Activated CD8-positive, alpha-beta memory T cell treated with anti-CD3 and anti-CD28 coated beads, Interleukin-2, amount 10 ng/mL, durations not matched to agents 7 days and 5 days (primary cell): ENCODE measurements at regions not wholly inside any gene's neighbourhood (a gene's known extent, or its start where the extent isn't known, plus 50 kb on each side); places are given as distances from the start of the nearest gene placed in this dataset.

Experiments used
- ATAC-seq: fragments of 150-1000 bp; cut with Tn5 transposase; one replicate; pipeline ENCODE4 v1.10.0; 2021; ENCODE audit warnings: moderate library complexity
- CTCF ChIA-PET: fragments of 350-600 bp; sonication (Branson Sonifier 250); formaldehyde crosslinking; loops from one replicate; lab custom pipeline; 2021; ENCODE audit warnings: antibody characterized with exemption; lab: Charles Lee
- DNase-seq: peaks from one replicate; pipeline ENCODE4 v3.0.0-alpha.2; 2020
- H3K27ac Mint-ChIP-seq: one replicate; pipeline ENCODE4 v1.8.0; 2021; ENCODE audit warnings: mild to moderate bottlenecking, mixed read lengths
- H3K27me3 Mint-ChIP-seq: one replicate; pipeline ENCODE4 v1.8.0; 2021; ENCODE audit warnings: mixed read lengths
- H3K36me3 Mint-ChIP-seq: one replicate; pipeline ENCODE4 v1.8.0; 2021; ENCODE audit warnings: mild to moderate bottlenecking, mixed read lengths
- H3K4me1 Mint-ChIP-seq: one replicate; pipeline ENCODE4 v1.8.0; 2021; ENCODE audit warnings: mixed read lengths
- H3K4me3 Mint-ChIP-seq: one replicate; pipeline ENCODE4 v1.8.0; 2021; ENCODE audit warnings: mild to moderate bottlenecking, moderate library complexity, mixed read lengths
- H3K9me3 Mint-ChIP-seq: one replicate; pipeline ENCODE4 v1.8.0; 2022; ENCODE audit warnings: low read depth, mixed read lengths

DNA sequence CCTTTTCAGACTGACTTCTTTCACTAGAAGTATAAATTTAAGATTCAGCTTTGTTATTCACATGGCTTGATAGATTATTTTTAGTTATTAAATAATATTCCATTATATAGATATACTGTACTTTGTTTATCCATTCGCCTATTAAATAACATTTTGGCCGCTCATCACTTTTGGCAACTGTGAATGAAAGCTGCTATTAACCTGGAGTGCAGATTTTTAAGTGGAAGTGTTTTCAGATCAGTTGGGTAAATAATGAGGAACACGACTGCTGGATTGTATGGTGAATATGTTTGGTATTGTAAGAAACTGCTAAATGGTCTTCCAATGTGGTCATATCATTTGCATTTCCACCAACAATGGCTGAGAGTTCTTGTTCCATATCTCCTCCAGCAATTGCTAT, 97.6 kb upstream of the ZNF804B start:
- CTCF ChIA-PET, result no interaction called here
- Mint-ChIP-seq H3K4me1 (no peaks in the 10 kb centered on the region), H3K27ac (no peak overlapping the region), H3K9me3 (no peaks in the 10 kb centered on the region), H3K27me3 (no peaks in the 10 kb centered on the region), H3K36me3 (no peaks in the 10 kb centered on the region), H3K4me3 (no peak overlapping the region)
- DNase-seq (no peak), ATAC-seq (no peak)

DNA sequence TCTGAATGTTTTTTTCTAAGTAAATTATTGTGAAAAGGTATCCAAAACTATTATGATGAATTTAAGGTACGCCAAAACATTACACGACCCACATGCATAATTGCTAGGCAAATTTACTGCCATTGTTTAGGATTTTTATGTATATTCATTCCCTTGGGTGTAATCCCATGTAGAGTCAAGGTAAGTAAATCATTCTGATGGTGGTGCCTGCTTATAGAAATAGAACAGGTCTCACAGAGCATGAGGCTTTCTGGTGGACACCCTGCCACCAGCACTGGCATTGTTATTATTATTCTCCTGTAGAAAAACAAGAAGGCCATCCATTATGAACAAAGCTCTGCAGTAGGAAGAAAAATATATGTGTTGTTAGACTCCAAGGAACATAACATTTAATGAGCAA, 111.7 kb upstream of the ZNF804B start:
- Mint-ChIP-seq H3K4me3 (no peak overlapping the region), H3K27me3 (no peaks in the 10 kb centered on the region), H3K36me3 (no peaks in the 10 kb centered on the region), H3K27ac (no peak overlapping the region), H3K9me3 (peaks cover 1% of the 10 kb centered on the region), H3K4me1 (no peaks in the 10 kb centered on the region)
- DNase-seq, result no peak
- CTCF ChIA-PET, result no interaction called here
- no peak for ATAC-seq

DNA sequence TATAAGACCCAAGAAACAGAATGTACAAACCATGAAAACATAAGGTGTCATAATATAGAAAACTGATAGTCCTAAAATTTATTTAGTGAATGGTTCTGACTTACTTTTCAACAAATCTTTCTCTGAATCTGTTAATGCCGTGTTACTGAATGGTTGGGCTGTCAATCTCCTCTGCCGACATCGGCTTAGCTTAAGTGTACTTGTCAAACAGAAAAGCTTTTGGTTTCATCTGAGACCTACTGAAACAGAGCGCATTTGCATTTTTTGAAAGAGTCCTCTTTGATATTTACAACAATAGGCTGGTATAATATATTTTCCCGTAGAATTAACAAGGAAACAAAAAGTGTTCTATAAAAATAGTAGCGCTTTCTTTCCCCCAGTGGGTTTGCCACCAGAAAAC, 120.9 kb upstream of the ZNF804B start:
- no peak overlapping the region for H3K27ac Mint-ChIP-seq
- CTCF ChIA-PET, result no interaction called here
- no peaks in the 10 kb centered on the region for H3K9me3 Mint-ChIP-seq
- ATAC-seq (no peak), DNase-seq (no peak)
- no peak overlapping the region for H3K4me3 Mint-ChIP-seq
- H3K4me1 Mint-ChIP-seq, result no peaks in the 10 kb centered on the region
- H3K27me3 Mint-ChIP-seq, result no peaks in the 10 kb centered on the region
- H3K36me3 Mint-ChIP-seq, result no peaks in the 10 kb centered on the region

DNA sequence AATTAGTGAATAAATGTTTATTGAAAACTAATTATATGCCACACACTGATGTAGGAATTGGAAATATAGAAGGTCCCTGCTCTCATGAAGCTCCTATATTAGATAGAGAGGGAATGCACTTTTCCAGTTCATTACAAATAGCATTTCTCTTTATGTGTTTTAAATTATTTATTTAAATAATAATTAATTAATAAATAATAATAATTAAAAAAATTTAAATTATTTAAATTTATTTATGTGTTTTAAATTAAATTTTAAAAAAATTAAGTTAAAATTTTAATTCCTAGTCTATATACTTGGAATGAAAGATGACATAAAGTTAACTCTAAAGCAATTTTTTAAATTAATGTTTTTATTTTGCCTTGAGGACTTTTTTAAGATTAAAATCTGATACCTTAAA, 121.7 kb upstream of the ZNF804B start:
- ATAC-seq (no peak), DNase-seq (no peak)
- no peak overlapping the region for H3K4me3 Mint-ChIP-seq
- no peaks in the 10 kb centered on the region for H3K27me3 Mint-ChIP-seq
- H3K36me3 Mint-ChIP-seq, result no peaks in the 10 kb centered on the region
- H3K9me3 Mint-ChIP-seq, result no peaks in the 10 kb centered on the region
- no peaks in the 10 kb centered on the region for H3K4me1 Mint-ChIP-seq
- H3K27ac Mint-ChIP-seq, result no peak overlapping the region
- CTCF ChIA-PET, result no interaction called here

DNA sequence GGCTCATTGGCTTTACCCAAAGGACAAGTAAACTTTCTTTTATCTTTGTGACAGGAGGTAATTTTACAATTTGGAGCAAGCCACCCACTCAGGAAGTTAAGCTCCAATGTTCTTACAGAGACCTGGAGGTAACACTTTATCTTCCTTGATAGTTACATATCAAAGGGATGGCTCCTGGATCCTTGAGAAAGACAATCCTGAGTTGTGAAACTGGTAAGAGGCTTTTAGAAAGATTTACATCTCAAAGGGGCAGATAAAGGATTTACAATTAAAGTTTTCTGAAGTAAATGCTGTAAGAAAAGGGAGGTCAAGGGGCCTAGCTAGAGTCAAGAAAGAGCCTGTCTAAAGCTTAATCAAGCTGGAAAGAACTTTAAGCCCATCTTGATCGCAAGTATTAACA, 124.4 kb upstream of the ZNF804B start:
- CTCF ChIA-PET, result no interaction called here
- Mint-ChIP-seq H3K4me3 (no peak overlapping the region), H3K9me3 (no peaks in the 10 kb centered on the region), H3K27me3 (no peaks in the 10 kb centered on the region), H3K4me1 (no peaks in the 10 kb centered on the region), H3K27ac (no peak overlapping the region), H3K36me3 (no peaks in the 10 kb centered on the region)
- DNase-seq, result no peak
- ATAC-seq, result no peak

DNA sequence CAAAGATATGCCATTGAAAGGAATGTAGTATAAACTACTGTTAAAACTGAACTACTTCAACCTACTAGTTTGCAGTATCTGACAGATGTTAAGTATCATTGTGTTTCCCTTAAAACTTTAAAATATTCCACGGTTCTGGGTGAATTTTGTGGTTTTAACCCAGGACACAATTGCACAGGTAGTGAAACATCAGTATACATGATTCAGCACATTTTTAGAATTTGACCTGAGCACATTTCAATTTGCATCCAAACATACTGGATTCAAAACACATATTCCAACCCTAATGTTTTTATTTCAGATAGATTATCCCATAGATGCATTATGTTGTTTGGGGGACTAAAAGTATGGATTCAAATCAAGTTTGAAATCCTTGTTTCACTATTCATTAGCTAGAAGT, 129.9 kb upstream of the ZNF804B start:
- H3K4me3 Mint-ChIP-seq, result no peak overlapping the region
- H3K27me3 Mint-ChIP-seq, result no peaks in the 10 kb centered on the region
- H3K36me3 Mint-ChIP-seq, result no peaks in the 10 kb centered on the region
- no peak overlapping the region for H3K27ac Mint-ChIP-seq
- ATAC-seq (no peak), DNase-seq (no peak)
- H3K9me3 Mint-ChIP-seq, result no peaks in the 10 kb centered on the region
- CTCF ChIA-PET, result no interaction called here
- H3K4me1 Mint-ChIP-seq, result no peaks in the 10 kb centered on the region

DNA sequence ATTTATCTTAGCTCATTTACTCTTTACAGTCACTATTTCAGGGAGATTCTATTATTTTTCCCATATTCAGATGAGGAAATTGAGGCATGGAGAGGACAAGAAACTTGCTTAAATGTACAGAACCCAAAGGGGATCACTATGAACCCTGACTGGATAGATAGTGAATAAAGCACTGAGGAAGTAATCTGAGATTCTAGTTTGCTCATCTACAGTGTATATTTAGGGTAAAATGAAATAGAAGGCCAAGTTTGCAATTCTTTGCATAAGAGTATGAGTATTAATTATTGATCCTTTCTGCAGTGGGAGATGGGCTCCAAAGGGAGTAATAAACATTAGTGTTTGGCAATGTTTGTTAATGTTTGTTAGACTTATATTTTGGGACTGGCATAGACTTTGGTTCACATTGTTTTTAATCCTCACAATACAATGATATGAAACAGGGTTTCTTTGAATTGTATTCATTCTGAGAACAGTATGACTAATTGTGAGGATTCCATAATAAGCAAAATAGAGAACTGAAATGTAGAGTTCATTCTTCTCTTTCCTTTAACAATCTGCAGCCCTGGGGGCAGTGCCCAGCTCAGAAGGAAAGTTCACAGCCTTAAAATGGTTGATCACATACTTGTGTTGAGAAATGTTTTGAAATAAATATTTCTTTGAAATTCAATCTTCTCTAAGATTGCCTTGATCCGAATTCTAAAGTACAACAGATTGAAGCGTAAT, 131.0 kb upstream of the ZNF804B start:
- ATAC-seq (no peak), DNase-seq (no peak)
- H3K27me3 Mint-ChIP-seq, result no peaks in the 10 kb centered on the region
- no peaks in the 10 kb centered on the region for H3K4me1 Mint-ChIP-seq
- no peak overlapping the region for H3K4me3 Mint-ChIP-seq
- no peak overlapping the region for H3K27ac Mint-ChIP-seq
- no peaks in the 10 kb centered on the region for H3K9me3 Mint-ChIP-seq
- CTCF ChIA-PET, result interaction anchor here (1.2 kb wide), 1 partner anchor 12 kb away, joined by 4 read pairs; no protein-coding TSS in a partner anchor
- H3K36me3 Mint-ChIP-seq, result no peaks in the 10 kb centered on the region

DNA sequence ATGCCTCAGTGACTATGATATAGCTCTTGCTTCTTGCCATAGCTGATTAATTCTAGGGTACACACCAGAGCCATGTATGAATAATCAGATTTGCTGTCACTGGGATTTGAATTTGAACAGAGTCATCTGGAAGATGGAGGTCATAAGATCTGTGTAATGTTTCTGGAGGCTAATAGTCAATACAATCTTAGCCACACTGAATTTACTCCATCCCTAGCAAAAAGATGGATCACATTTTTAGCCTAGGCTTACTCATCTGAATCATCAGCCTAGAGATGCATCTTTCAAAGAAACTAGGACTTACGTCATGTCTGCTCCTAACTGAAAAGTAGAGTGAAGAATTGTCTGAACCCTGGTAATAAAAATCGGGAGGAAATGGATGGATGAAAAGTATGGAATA, 142.3 kb upstream of the ZNF804B start:
- Mint-ChIP-seq H3K4me3 (no peak overlapping the region), H3K27ac (no peak overlapping the region), H3K4me1 (no peaks in the 10 kb centered on the region), H3K36me3 (no peaks in the 10 kb centered on the region), H3K27me3 (no peaks in the 10 kb centered on the region), H3K9me3 (no peaks in the 10 kb centered on the region)
- CTCF ChIA-PET, result no interaction called here
- DNase-seq, result no peak
- no peak for ATAC-seq

DNA sequence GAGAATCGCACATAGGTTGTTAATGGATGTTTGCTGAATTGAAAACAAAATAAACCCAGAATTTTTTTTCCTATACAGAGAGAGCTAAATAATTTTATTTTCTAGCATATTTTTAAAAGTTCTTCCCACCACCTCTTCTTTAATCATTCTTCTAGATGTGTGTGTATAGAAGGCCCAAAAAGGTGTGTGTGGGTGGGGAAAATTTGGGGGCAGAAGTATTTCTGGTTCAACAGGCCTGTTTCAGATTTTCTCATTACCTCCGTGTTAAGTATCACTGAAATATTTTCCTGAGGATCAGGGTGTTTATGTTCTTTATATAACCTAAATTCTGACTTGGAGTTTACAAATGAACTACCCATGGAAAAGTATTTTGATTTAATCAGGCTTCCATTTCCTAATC, 144.2 kb upstream of the ZNF804B start:
- H3K36me3 Mint-ChIP-seq, result no peaks in the 10 kb centered on the region
- no peaks in the 10 kb centered on the region for H3K27me3 Mint-ChIP-seq
- ATAC-seq (no peak), DNase-seq (no peak)
- no peak overlapping the region for H3K27ac Mint-ChIP-seq
- no peak overlapping the region for H3K4me3 Mint-ChIP-seq
- CTCF ChIA-PET, result no interaction called here
- peaks cover 2% of the 10 kb centered on the region for H3K9me3 Mint-ChIP-seq
- H3K4me1 Mint-ChIP-seq, result no peaks in the 10 kb centered on the region

DNA sequence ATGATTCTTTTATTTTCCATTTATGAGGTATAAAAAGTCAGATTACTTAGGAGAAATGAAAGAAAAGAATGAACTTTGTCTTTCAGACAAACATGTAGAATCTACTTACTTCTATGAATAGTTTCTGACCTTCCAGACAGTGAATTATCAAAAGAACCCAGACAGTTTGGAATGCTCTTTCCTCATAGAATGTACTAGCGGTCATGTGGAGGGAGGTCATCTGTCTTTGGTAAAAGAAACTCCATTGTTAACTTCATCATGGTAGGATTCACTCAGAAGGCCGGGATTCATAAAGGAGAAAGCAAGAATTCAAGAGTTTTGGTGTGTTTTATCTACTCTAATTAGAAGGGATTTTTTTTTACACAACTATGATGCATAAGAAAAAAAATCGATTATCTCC, 144.8 kb upstream of the ZNF804B start:
- DNase-seq, result no peak
- CTCF ChIA-PET, result no interaction called here
- Mint-ChIP-seq H3K27me3 (no peaks in the 10 kb centered on the region), H3K27ac (no peak overlapping the region), H3K4me1 (no peaks in the 10 kb centered on the region), H3K36me3 (no peaks in the 10 kb centered on the region), H3K4me3 (no peak overlapping the region), H3K9me3 (peaks cover 2% of the 10 kb centered on the region)
- ATAC-seq, result no peak

DNA sequence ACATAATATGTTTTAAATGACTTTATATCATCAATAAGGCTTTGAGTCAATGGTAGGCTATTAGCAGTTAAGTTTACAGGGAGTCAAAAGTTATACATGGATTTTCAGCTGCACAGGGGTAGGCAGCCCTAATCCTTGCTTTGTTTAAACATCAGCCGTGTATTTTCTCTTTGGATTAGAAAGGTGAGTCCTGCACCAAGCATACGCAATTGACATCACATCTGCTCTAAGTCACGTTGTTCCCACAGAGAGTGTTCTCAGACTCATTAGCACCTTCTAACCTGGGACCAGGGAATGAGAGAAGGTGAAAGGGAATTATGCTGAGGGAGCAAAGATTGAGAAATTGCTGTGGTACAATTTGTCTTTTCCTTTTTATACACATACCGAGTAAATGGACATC, 148.6 kb upstream of the ZNF804B start:
- CTCF ChIA-PET, result no interaction called here
- H3K4me1 Mint-ChIP-seq, result no peaks in the 10 kb centered on the region
- ATAC-seq (no peak), DNase-seq (no peak)
- H3K27me3 Mint-ChIP-seq, result no peaks in the 10 kb centered on the region
- H3K27ac Mint-ChIP-seq, result no peak overlapping the region
- no peak overlapping the region for H3K4me3 Mint-ChIP-seq
- peaks cover 2% of the 10 kb centered on the region for H3K9me3 Mint-ChIP-seq
- no peaks in the 10 kb centered on the region for H3K36me3 Mint-ChIP-seq

DNA sequence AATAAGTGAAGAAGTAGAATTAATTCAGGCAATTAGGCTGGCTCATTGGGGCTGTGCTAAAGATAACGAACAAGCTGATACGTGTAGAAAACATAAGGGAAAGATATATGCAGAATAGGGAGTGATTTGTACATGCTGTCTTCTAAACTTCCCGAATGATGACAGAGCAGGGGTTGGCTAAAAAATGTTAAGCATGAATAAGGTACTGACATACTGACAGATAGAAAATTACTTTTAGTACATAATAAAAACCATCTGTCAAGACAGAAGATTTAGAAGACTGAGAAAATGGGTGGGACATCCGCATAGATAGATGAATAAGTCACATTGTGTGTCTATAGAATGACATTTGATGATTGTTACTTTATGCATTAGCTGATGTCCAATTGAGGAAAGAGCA, 158.8 kb upstream of the ZNF804B start:
- Mint-ChIP-seq H3K4me1 (no peaks in the 10 kb centered on the region), H3K27ac (no peak overlapping the region), H3K27me3 (no peaks in the 10 kb centered on the region), H3K9me3 (peaks cover 3% of the 10 kb centered on the region), H3K4me3 (no peak overlapping the region), H3K36me3 (no peaks in the 10 kb centered on the region)
- no peak for ATAC-seq
- no peak for DNase-seq
- CTCF ChIA-PET, result no interaction called here

DNA sequence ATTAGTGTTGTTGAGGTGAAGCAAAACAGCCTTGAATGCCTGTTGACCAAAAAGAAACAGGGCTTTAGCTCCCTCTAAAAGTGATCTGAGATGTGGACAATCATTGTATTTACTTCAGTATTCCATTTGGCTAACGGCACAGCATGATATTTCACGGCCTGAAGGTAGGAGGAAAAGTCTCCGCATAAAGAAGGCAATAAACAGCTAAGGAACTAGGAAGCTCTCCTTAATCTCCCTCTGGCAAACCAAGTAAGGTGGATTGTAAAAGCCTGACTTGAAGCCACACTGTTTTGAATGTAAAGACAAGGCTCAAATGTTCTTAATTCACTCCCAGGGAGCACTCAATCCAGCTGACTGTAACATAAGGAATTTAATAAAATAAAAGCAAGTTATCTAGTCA, 160.0 kb upstream of the ZNF804B start:
- DNase-seq (no peak), ATAC-seq (no peak)
- no peaks in the 10 kb centered on the region for H3K27me3 Mint-ChIP-seq
- H3K36me3 Mint-ChIP-seq, result no peaks in the 10 kb centered on the region
- peaks cover 3% of the 10 kb centered on the region for H3K9me3 Mint-ChIP-seq
- no peaks in the 10 kb centered on the region for H3K4me1 Mint-ChIP-seq
- CTCF ChIA-PET, result no interaction called here
- H3K27ac Mint-ChIP-seq, result no peak overlapping the region
- no peak overlapping the region for H3K4me3 Mint-ChIP-seq

DNA sequence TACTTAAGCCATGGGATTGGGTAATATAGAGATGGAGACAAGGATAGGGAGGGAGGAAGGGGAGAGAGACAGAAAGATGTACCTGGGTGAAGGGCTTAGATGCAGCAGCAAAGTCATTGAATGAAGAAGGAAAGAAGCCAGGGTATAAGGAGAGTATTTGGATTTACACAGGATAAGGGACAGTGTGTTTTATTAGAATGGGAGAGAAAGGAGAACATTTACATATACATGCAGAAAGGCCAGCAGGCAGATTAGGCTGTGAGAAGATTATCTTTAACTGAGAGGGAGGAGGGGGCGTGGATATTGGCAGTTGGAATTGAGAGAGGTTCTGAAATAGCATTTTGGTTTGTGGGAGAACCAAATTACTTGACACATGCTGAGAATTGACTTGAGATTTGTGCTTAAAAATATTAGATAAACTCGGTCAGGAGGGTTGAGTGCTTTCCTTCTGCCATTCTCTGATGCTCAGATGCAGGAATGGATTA, 161.5 kb upstream of the ZNF804B start:
- Mint-ChIP-seq H3K4me3 (no peak overlapping the region), H3K27me3 (no peaks in the 10 kb centered on the region), H3K27ac (no peak overlapping the region), H3K36me3 (no peaks in the 10 kb centered on the region), H3K4me1 (no peaks in the 10 kb centered on the region), H3K9me3 (no peaks in the 10 kb centered on the region)
- ATAC-seq, result no peak
- CTCF ChIA-PET, result no interaction called here
- DNase-seq, result no peak

DNA sequence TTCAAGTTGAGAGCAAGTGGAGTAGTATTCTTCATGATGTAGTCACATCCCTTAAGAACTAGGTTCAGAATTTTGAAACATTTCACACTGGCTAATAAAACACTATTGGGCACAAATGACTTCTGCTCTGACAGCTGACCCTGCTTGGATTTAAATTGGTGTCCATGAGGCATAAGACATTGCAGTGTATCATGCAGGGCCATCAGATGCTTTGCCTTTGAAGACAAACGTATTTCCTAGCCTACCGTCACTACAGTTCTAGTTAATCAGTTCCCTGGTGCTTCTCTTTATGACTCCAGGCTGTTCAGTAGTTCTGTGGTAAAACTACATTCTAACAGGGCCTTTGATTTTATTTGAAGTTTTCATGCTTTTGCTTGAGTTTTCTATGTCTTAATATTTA, 168.5 kb upstream of the ZNF804B start:
- DNase-seq (no peak), ATAC-seq (no peak)
- H3K27me3 Mint-ChIP-seq, result no peaks in the 10 kb centered on the region
- no peak overlapping the region for H3K27ac Mint-ChIP-seq
- peaks cover 5% of the 10 kb centered on the region for H3K9me3 Mint-ChIP-seq
- CTCF ChIA-PET, result no interaction called here
- H3K36me3 Mint-ChIP-seq, result no peaks in the 10 kb centered on the region
- no peak overlapping the region for H3K4me3 Mint-ChIP-seq
- no peaks in the 10 kb centered on the region for H3K4me1 Mint-ChIP-seq
